Activated effector memory CD4-positive, alpha-beta T cell treated with Interleukin-2 at 50 U/mL for 16 hours (primary cell): ENCODE measurements at regions not wholly inside any gene's neighbourhood (a gene's known extent, or its start where the extent isn't known, plus 50 kb on each side); places are given as distances from the start of the nearest gene placed in this dataset.
"Not testable (repeated sequence)": the region's sequence is repeated elsewhere in the genome, so short reads cannot be mapped to it uniquely, and the experiment has no call there.

Source experiments
- DNase-seq: peaks from one replicate; pipeline ENCODE4 v3.0.0-alpha.2; 2020

DNA sequence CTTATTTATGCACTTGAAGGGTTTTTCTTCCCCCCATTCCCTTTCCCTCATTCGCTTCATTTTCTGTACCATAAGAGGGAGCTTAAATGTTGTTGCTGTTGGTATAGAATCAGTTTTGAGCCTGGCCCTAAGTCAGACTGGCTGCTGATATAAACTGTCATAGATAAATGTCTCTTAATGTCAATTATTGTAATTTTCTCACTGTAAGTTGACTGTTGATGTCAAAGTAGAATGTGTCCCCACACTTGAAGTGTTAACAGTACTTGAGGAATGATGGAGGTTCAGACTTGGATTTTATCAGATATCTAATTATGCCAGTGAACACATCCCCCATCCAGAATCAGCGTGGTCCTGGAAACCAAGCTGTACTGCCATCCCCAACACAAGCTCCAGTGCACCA lies 87.8 kb downstream of the PRR15 start:
- DNase-seq: no peak

DNA sequence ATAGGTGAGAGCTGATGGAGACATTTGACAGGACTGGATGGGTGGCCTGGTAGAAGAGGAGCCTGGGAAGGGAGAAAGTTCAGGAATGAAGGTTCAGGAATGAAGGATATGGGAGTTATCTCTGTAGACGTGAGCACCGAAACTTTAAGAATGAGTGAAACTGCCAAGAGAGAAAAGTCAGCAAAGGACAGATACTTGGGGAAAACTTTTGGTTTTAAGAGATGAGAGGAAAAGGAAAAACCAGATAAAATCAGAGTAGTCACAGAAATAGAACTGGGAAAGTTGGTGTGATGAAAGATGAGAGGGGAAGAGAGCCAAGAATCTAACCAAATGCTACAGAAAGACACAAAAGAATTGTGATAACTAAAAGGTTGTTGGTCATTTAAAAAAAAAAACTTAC lies 88.9 kb downstream of the PRR15 start:
- DNase-seq: no peak

DNA sequence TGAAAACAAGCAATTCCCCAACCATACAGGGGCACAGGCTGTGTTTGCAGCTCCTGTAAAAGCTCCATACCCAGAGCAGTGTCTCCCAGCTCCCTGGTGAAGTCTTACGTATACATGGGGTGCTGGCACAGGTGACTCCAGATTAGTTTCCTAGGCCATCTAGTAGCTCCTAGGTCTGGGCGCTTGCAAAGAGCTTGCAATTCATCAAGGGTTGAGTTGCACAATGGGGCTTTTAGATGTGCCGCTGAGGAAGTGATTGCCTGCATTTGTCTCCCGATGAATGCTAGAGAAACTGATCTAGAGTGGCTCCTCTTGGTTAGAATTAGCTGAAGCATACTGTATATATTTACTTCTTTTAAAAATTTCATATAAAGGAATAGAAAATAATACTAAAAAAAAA lies 90.7 kb downstream of the PRR15 start:
- not testable (repeated sequence) for DNase-seq

DNA sequence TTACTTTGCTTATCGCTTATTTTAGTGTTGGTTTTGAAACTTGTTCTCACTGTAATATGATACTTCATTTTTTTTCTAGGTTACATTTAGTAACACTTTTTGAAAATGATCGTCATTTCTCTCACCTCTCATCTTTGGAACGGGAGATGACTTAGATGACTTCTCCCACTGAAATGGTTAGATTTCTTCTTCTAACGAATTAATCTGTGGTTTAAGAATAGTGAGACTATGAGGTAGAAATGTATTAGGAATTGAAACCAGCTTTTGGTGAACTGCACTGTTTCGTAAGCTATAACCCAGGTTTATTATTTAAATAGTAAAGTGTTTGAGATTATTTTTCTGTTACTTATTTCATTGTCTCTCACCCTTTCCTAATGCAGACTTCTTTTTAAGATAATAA lies 93.7 kb downstream of the PRR15 start:
- no peak for DNase-seq

DNA sequence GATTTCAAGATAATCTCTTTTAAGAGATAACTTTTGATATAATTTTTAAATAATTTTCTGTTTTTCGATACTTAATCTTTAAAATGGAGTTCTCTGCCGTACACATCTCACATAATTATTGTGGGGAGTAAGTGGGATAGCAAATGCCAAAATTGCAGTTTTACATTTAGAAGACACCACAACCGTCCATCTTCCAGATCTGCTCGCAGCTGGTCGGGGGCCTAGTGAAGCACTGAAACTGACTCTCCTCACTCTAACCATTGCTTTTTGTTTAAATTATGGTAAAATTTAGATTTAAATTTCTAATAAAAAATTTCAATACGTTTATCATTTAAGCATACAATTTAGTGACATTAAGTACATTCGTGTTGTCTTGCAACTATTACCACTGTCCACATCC lies 94.2 kb downstream of the PRR15 start:
- no peak for DNase-seq

DNA sequence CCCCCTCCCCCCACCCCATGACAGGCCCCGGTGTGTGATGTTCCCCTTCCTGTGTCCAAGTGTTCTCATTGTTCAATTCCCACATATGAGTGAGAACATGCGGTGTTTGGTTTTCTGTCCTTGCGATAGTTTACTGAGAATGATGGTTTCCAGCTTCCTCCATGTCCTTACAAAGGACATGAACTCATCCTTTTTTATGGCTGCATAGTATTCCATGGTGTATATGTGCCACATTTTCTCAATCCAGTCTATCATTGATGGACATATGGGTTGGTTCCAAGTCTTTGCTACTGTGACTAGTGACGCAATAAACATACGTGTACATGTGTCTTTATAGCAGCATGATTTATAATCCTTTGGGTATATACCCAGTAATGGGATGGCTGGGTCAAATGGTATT lies 95.6 kb downstream of the PRR15 start:
- DNase-seq: not testable (repeated sequence)

DNA sequence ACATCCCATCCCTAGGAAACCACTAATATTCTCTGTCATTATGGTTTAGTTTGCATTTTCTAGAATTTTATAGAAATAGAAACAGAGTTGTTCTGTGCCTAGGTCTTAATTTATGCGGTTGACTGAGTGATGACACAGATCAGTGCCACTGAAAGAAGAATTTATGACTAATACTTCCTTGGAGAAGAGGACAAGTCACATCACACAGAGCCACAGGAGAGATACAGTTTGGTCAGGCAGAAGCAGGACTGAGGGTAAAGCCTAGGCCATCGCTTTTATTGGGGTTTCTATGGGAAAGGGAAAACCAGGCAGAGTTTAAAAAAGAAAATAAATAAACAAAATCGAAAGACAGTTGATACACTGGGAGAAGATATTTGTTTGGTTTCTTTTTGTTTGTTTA lies 99.3 kb downstream of the PRR15 start:
- DNase-seq: not testable (repeated sequence)

DNA sequence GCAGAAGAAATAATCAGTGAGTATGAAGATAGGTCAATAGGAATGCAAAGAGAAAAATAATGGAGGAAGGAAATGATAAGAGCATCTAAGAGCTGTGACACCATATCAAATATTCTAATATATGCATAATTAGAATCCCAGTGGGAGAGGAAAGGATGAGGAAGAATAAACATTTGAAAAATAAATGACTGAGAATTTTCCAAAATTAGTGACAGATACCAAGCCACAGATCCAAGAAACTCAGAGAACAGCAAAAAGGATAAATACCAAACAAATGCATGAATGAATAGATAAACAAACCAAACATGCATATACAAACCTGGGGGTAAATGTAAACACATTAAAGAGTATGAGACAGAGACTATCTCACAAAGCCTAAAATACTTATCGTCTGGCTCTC lies 101.4 kb downstream of the PRR15 start:
- not testable (repeated sequence) for DNase-seq

DNA sequence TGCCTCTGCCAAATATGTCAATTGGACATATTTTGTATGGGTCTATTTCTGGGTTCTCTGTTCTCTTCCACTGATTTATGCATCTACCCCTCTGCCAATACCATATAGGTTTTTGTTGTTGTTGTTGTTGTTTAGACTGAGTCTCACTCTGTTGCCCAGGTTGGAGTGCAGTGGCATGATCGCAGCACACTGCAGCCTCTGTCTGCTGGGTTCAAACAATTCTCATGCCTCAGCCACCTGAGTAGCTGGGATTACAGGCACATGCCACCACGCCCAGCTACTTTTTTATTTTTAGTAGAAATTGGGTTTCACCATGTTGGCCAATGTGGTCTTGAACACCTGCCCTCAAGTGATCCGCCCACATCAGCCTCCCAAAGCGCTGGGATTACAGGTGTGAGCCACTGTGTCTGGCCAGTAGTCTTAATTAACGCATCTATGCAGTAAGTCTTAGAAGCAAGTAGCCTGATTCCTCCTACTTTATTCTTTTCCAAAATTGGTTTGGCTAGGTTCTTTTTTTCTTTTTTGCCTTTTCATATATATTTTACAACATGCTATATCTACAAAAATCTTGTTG lies 103.5 kb downstream of the PRR15 start:
- DNase-seq: not testable (repeated sequence)

DNA sequence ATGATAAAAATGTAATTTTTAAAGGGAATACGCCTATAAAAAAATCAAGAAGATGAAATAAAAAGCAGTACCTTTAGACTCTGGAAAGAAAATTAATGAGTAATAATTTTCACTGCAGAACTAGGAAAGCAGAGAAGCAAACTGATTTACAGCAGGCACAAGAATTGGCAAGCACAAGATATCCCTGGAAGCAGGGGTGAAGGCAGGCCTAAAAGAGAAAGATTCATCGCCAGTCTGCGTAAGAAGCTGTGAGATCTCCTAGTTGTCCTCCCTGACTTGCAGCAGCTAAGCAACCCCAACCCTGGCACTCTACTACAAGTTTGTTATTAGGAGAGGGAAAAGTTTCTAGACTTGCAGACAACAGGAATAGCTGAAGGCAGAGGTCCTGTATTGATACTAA lies 107.7 kb downstream of the PRR15 start:
- DNase-seq: not testable (repeated sequence)

DNA sequence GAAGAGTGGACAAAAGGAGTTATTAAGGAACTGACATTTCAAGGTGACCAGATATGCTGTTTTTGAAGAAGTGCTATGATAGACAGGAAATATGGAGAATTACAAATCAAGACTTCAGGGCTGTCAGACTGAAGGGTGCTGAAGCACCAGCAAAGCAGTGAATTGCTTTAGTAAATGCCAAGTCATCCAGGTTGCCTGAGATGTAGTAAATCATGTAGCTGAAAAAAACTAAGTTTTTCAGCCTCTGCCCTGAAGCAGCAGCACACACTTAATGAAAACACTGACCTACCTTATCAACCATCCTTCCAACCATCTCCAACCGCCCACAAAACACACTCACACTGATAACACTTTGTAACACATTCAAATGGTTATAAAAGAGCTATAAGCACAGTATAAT lies 110.0 kb downstream of the PRR15 start:
- DNase-seq: not testable (repeated sequence)

DNA sequence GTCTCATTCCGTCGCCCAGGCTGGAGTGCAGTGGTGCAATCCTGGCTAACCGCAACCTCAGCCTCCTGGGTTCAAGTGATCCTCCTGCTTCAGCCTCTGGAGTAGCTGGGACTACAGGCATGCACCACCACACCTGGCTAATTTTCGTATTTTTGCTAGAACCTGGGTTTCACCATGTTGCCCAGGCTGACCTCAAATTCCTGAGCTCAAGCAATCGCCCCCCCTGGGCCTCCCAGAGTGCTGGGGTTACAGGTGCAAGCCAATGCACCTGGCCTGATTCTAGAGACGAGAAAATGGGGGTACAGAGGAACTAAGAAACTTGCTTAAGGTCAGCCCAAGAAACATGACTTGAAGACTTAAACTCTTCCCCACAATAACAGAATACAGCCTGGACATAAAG lies 111.0 kb downstream of the PRR15 start:
- DNase-seq: not testable (repeated sequence)

DNA sequence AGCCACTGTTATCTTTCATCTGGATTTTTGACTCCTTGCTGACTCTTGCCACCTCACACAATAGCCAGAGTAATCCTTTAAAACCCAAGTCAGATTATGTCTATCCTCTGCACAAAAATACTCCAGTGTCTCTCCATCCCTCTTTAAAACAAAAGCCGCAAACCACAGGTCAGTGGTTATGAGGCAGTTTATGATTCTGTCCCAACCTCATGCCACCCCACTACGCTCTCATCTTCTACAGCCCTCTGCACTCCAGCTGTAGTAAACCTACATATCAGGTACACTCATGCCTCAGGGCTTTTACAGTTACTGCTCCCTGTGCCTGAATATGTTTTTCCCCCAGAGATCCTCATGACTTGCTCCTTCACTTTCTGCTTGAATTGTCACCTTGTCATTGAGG lies 113.6 kb downstream of the PRR15 start:
- not testable (repeated sequence) for DNase-seq

DNA sequence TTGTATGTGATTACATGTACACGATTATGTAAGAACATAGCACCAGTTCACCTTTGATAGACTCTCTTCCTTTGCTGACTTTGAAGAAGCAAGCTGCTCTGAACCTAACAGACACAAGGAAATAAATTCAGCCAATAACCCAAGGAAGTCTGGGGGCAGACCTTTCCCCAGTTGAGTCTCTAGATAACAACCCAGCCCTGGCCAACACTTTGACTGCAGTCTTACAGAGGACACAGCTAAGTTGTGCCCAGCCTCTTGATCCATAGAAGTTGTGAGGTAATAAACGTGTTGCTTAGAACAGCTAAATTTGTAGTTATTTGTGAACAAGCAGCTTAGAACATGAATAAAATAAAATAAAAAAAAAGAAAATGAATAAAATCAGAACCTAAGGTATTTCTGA lies 116.3 kb downstream of the PRR15 start:
- not testable (repeated sequence) for DNase-seq

DNA sequence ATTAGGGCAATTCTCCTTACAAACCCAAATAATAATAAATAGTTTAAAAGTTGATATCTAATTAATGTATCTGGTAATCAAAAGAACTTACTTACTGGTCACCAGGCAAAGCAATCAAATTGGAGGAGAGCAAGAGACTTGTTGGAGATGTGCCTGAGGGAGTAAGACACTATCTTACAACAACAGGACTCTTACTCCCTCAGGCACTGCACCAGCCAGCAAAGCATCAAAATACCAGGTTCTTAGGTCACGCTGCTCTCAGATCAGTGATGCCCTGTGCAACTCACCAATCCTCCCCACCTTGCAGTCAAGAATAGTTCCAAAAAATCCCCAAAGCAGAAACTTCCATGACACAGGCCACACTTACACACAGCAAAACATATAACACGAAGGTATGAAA lies 117.0 kb downstream of the PRR15 start:
- DNase-seq: not testable (repeated sequence)

DNA sequence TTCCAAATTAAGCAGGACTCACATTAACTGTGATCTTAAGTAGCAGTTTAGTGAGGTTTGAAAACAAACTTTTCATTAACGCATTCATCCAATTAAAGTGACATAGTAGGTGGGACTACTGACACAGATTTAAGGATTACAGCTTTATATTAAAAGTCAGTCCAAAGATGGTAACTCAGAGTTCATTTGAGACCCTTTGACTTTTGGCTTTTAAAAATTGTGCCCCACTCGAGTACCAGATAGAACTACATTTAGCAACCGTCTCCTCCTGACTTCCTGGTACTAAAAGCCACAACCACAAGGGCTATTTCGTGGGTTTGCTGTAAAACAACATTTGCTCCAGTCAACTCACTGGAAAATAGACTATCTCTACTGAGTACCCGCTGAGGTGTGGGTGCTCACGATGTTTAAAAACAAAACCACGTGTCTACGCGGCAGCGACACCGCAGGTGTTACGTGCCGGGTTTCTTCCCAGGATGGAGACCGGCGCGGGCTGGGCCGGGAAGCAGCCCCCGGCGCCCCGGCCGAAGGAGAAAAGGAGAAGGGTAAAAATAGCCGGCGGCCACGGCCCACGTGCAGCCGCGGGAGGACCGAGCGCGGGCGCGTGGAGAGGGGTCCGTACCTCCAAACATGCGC lies 120.6 kb downstream of the PRR15 start:
- not testable (repeated sequence) for DNase-seq

DNA sequence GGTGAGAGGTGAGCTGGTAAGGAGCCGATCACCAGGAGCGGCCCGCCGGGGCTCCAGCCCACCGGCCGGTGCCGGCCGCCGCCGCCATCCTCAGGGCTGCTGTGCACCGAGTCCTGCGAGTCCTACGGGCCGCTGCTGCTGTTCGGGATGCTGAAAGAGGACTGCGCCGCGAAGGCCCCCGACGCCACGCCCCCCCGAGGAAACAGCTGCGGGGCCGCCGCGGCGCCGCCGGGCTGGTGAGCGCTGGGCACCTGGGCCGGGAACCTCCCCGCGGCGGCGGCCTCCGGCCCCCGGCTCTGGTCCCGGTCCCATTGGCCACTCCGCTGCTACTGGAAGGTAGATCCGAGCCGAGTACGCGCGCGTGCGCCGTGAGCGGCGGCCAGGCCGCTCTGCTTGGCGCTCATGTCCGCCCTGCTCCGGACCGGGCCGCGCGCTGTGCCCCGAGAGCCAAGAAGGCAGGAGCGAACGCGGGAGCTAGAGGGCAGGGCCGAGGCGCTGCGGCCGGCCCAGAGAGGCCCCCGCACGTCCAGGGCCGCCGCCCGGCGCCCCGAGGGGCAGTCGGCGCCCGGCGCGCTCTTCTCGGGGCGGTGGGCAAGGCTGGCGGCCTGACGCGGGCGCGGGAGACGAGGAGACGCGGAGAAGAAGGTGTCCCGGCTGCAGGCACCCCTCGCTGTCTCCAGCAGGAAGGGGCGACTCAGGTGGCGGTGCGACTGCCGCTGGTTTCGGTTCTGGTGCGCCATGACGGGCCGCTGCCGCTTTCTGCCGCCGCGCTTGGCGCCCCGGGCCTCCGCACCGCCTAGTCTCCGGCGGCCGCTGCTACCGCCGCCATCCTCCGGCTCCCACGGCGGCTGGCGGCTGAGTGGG lies 121.3 kb upstream of the WIPF3 start:
- DNase-seq: peak; percentile 3

DNA sequence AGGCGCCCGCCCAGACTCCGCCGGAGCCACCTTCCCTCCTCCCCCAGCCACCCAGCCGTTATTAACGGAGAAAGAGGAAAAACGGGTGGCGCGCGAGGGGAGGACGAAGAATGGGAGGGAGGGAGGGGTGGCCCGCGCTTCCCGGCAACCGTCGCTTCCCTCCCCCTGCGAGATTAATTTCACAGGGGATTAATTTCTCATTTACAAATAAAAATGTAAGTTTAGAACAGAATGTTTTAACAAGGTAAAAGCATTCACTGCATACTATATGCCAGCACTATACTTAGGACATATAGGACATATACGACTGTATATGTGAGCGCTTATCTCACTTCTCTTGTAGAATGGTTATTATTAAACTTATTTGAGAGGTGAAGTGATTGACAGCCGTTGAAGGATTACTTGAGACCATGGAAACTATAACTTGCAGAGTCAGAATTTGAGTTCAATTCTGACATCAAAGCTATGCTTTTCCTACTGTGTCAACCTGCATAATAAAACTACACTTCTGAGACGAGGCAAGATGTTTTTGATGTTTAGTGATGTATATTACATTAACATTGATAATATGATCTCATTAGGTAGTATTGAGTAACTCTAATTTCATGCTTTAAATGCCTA lies 120.5 kb upstream of the WIPF3 start:
- not testable (repeated sequence) for DNase-seq

DNA sequence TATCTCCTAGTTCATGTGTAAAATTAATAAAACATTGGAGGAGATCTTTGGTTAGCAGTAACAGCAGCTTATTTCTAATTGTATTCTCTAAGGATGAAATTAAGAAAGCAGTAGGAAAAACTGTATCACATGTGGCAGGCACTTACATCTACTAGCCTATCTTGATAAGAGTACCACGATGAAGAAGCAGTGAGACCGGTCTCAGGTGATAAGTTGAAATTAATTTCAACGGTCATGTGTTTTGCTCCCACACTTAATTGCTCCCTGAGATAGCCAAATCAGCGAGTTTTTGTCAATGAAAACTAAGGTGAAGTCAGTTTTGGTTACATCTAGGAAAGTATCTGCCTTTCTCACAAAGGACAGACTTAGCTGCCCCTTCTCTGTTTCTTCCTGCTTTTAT lies 115.8 kb upstream of the WIPF3 start:
- DNase-seq: not testable (repeated sequence)

DNA sequence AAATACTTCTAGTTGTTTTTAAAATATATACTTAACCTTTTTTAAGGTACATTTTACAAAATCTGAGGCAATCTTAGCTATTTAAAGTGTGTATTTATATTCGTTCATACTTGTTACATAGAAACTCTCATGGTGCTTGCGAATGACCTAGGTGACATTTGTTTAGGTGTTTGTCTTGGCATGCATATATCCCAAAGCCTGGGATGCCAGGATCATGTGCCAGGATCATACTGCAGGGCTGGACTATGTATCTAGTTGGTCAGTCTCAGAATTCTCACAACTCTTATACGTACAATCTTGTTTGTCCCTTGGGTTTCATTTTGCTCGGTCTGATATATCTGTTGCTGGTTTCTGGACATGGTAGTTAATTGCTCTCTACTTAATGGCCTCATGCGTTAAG lies 109.9 kb upstream of the WIPF3 start:
- DNase-seq: not testable (repeated sequence)

DNA sequence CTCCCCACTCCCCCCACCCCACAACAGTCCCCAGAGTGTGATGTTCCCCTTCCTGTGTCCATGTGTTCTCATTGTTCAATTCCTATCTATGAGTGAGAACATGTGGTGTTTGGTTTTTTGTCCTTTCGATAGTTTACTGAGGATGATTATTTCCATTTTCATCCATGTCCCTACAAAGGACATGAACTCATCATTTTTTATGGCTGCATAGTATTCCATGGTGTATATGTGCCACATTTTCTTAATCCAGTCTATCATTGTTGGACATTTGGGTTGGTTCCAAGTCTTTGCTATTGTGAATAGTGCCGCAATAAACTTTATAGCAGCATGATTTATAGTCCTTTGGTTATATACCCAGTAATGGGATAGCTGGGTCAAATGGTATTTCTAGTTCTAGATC lies 106.6 kb upstream of the WIPF3 start:
- DNase-seq: not testable (repeated sequence)

DNA sequence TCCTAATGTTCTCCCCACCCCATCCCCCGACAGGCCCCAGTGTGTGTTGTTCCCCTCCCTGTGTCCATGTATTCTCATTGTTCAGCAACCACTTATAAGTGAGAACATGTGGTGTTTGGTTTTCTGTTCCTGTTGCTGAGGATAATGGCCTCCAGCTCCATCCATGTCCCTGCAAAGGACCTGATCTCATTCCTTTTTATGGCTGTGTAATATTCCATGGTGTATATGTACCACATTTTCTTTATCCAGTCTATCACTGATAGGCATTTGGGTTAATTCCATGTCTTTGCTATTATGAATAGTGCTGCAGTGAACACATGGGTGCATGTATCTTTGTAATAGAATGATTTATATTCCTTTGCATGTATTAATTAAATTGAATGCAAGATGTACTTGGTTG lies 104.8 kb upstream of the WIPF3 start:
- DNase-seq: not testable (repeated sequence)

DNA sequence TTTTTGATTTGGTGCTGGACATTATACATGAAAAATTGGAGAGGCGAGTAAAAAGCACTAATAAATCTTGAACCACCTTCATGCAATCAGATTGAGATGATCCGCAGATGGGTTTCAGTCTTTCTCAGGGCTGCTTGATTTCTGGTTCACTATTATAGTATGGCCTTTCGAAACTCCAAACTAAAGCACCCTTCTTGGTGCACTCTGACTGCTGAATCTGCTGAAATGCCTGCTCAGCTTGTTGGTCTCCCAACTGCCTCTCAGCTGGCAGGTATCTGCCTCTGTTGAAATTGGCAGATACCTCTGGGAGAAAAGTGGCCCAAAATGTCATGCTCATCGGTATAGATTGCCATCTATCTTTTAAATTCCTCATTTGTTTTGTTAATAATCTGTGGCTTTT lies 102.5 kb upstream of the WIPF3 start:
- DNase-seq: not testable (repeated sequence)

DNA sequence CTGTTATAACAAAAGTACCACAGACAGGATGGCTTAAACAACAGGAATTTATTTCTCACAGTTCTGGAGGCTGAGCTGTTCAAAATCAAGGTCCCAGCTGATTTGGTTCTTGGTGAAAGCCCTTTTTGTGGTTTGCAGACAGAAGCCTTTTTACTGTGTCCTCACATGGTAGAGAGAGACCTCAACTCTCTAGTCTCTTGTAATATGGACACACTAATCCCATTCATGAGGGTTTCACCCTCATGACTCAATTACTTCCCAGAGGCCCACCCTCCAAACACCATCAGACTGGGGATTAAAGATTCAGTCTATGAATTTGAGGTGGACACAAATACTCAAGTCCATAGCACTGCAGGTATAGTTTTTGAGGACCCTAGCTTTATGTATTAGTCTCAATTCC lies 97.3 kb upstream of the WIPF3 start:
- not testable (repeated sequence) for DNase-seq
